ENCODE measurements at regions not wholly inside any gene's neighbourhood (a gene's known extent, or its start where the extent isn't known, plus 50 kb on each side); places are given as distances from the start of the nearest gene placed in this dataset.

GRCh38 chr1:38330799-38331198, 284.2 kb upstream of the POU3F1 start:
- TF ChIP-seq CTCF (IDR thresholded peaks at IDR 0.05; ENCODE audit: low read depth, low read length) = no peak
- in situ Hi-C loops (cut with HindIII; ENCODE audit: low sequenced_read_pairs) = no loop called here
- no peak overlapping the region for H3K4me3 ChIP-seq (ENCODE audit: low read depth, low read length)
- DNase-seq (ENCODE audit: low read depth, low spot score) = no peak

DNA sequence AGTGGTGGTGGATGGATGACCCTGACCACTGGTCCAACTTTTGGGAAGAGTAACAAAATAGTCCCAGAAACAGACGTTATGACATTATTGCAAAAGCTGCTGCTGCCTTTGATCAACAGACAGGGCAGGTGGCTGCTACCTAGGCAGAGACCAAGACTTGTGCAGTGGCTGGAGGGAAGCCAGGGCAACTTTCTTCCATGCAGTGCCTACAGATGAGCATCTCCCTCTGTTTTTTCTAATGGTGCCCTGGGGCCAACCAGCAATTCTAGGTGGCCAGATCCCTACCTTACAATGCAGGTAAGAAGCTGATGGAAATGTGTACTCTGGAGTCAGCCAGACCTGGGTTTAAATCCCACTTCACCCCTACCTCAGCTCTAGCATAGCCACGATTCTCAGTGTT, 283.1 kb upstream of the POU3F1 start:
- no peak overlapping the region for H3K4me3 ChIP-seq (ENCODE audit: low read depth, low read length)
- in situ Hi-C loops (cut with HindIII; ENCODE audit: low sequenced_read_pairs) = no loop called here
- no peak for DNase-seq (ENCODE audit: low read depth, low spot score)
- TF ChIP-seq CTCF (IDR thresholded peaks at IDR 0.05; ENCODE audit: low read depth, low read length) = no peak

GRCh38 chr1:38328278-38329035, 281.9 kb upstream of the POU3F1 start:
- in situ Hi-C loops (cut with HindIII; ENCODE audit: low sequenced_read_pairs) = no loop called here
- no peak for DNase-seq (ENCODE audit: low read depth, low spot score)
- TF ChIP-seq CTCF (IDR thresholded peaks at IDR 0.05; ENCODE audit: low read depth, low read length) = no peak
- no peak overlapping the region for H3K4me3 ChIP-seq (ENCODE audit: low read depth, low read length)

DNA sequence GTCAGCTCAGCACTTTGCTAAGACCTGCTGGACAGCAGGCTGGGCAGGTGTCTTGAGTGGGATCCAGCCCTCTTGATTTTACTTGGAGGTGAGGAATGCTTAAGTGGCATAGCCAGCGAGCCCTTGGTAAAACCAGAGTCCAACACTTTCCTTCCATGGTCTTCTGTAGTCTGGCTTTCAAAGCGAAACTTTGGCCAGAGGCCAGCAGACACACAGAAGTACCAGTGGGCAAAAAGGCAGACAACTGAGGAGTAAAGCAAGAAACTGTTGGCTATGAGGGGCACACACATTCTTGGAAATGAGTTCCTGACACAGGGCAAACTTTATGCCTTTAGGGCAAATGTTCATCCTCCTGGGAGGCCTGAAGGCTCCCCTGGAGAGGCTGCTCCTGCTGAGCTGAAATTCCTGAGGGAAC, 281.0 kb upstream of the POU3F1 start:
- H3K4me3 ChIP-seq (ENCODE audit: low read depth, low read length) = no peak overlapping the region
- DNase-seq (ENCODE audit: low read depth, low spot score) = no peak
- TF ChIP-seq CTCF (IDR thresholded peaks at IDR 0.05; ENCODE audit: low read depth, low read length) = no peak
- in situ Hi-C loops (cut with HindIII; ENCODE audit: low sequenced_read_pairs) = no loop called here

GRCh38 chr1:38326856-38327255, 280.3 kb upstream of the POU3F1 start:
- in situ Hi-C loops (cut with HindIII; ENCODE audit: low sequenced_read_pairs) = no loop called here
- TF ChIP-seq CTCF (IDR thresholded peaks at IDR 0.05; ENCODE audit: low read depth, low read length) = no peak
- no peak for DNase-seq (ENCODE audit: low read depth, low spot score)
- no peak overlapping the region for H3K4me3 ChIP-seq (ENCODE audit: low read depth, low read length)

DNA sequence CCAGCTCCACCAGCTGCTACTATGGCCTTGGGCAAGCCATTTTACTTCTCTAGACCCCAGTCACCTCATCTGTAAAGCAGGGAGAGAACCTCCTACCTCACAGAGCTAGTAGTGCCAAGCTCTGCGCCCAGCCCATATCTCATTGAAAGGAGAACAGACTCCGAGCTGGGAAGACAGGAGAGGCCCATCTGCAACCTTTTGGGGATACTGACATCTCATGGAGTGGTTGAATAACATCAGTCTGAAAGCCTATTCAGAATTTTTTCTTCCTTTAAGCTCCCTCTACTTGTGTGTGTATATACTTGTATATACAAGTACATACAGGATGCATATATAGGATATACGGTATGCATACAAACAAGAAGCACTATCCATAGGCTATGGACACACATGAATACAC, 279.5 kb upstream of the POU3F1 start:
- TF ChIP-seq CTCF (IDR thresholded peaks at IDR 0.05; ENCODE audit: low read depth, low read length) = no peak
- H3K4me3 ChIP-seq (ENCODE audit: low read depth, low read length) = no peak overlapping the region
- in situ Hi-C loops (cut with HindIII; ENCODE audit: low sequenced_read_pairs) = no loop called here
- DNase-seq (ENCODE audit: low read depth, low spot score) = no peak

Data from astrocyte of the spinal cord (primary cell).